ENCODE measurements at regions not wholly inside any gene's neighbourhood (a gene's known extent, or its start where the extent isn't known, plus 50 kb on each side); places are given as distances from the start of the nearest gene placed in this dataset.
"Not testable (repeated sequence)": the region's sequence is repeated elsewhere in the genome, so short reads cannot be mapped to it uniquely, and the experiment has no call there.

- no peaks in the 10 kb centered on the region for H3K36me3 ChIP-seq
- no peak for TF ChIP-seq CTCF (IDR thresholded peaks at IDR 0.05)
- no peak for TF ChIP-seq POLR2A (IDR thresholded peaks at IDR 0.05)
- WGBS, 2 donors, result 88 to 92% methylated on average over 16 of the region's 16 CpGs
- no peaks in the 10 kb centered on the region for H3K9me3 ChIP-seq
- intact Hi-C loops (cut with DNase I), result no loop called here
- H3K4me3 ChIP-seq (replicated peaks in 1 of 3), result no peak overlapping the region
- H3K27ac ChIP-seq, result no peak overlapping the region
- H3K27me3 ChIP-seq, result no peaks in the 10 kb centered on the region
- H3K4me1 ChIP-seq, result no peaks in the 10 kb centered on the region
- no peak for DNase-seq
Observed at GRCh38 chr13:68708336-68708908, 1399.2 kb upstream of the ATXN8OS start.

DNA sequence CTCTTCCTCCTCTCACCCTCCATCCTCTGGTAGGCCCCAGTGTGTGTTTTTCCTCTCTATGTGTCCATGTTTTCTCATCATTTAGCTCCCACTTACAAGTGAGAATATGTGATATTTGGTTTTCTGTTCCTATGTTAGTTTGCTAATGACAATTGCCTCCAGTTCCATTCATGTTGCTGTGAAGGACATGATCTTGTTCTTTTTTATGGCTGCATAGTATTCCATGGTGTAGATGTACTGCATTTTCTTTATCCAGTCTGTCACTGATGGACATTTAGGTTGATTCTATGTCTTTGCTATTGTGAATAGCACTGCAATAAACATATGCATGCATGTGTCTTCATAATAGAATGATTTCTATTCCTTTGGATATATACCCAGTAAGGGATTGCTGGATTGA is 1401.6 kb upstream of the ATXN8OS start:
- H3K4me1 ChIP-seq; H3K4me3 ChIP-seq (replicated peaks in 1 of 3); H3K27me3 ChIP-seq; intact Hi-C loops (cut with DNase I); H3K27ac ChIP-seq; H3K36me3 ChIP-seq; DNase-seq; H3K9me3 ChIP-seq: not testable (repeated sequence)

DNA sequence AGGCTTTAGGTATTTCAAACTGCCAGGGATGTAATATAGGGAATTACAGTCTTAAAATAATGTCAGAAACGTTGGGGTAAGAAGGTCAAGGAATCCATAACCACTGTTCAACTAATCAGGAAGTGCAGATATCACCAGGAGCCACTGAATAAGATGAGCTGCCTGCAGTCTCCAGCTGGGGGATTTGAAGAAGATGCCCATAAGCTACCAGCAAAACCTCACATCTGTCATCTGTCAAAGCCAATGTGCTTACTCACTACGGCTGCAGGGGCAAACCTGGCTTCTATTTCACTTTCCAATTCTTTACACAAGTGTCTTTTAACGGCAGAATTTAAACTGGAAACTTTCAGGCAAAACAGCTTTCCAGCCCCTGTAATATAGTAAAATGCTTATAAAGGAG is 1410.1 kb upstream of the ATXN8OS start:
- 39 to 42% methylated on average over 3 of the region's 3 CpGs for WGBS, 2 donors
- Histone ChIP-seq H3K4me3 (replicated peaks in 1 of 3) (no peak overlapping the region), H3K36me3 (no peaks in the 10 kb centered on the region), H3K27me3 (no peaks in the 10 kb centered on the region), H3K27ac (no peak overlapping the region), H3K4me1 (no peaks in the 10 kb centered on the region), H3K9me3 (no peaks in the 10 kb centered on the region)
- intact Hi-C loops (cut with DNase I), result no loop called here
- no peak for DNase-seq
- TF ChIP-seq POLR2A (IDR thresholded peaks at IDR 0.05), result no peak
- no peak for TF ChIP-seq CTCF (IDR thresholded peaks at IDR 0.05)

DNA sequence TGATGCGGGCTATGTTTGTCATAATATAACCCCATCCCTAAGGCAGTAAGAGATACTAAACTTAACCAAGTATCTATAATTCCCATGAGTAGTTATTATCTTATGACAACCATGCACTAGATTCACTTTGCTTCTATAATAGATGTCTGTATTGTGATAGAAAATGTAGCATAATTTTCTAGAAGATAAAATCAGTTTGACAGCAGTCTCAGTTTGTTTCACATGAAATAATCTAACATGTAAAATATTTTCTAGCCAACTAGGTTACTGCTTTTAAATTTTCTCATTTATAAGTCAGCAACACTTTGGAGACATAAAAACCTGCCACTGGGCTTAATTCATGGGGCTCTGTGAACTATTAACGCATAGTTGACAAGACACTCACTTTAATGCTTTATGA is 1410.7 kb upstream of the ATXN8OS start:
- intact Hi-C loops (cut with DNase I), result no loop called here
- WGBS, 2 donors, result 96% methylated on average over 2 of the region's 2 CpGs
- H3K9me3 ChIP-seq, result no peaks in the 10 kb centered on the region
- H3K4me3 ChIP-seq (replicated peaks in 1 of 3), result no peak overlapping the region
- H3K4me1 ChIP-seq, result no peaks in the 10 kb centered on the region
- no peaks in the 10 kb centered on the region for H3K36me3 ChIP-seq
- no peak for DNase-seq
- TF ChIP-seq CTCF (IDR thresholded peaks at IDR 0.05) (no peak), POLR2A (IDR thresholded peaks at IDR 0.05) (no peak)
- no peaks in the 10 kb centered on the region for H3K27me3 ChIP-seq
- H3K27ac ChIP-seq, result no peak overlapping the region

- no peak for DNase-seq
- Histone ChIP-seq H3K36me3 (no peaks in the 10 kb centered on the region), H3K4me3 (replicated peaks in 1 of 3) (no peak overlapping the region), H3K9me3 (no peaks in the 10 kb centered on the region), H3K4me1 (no peaks in the 10 kb centered on the region), H3K27ac (no peak overlapping the region), H3K27me3 (no peaks in the 10 kb centered on the region)
- 85 to 91% methylated on average over 1 of the region's 1 CpG for WGBS, 2 donors
- intact Hi-C loops (cut with DNase I), result no loop called here
- TF ChIP-seq POLR2A (IDR thresholded peaks at IDR 0.05), result no peak
- TF ChIP-seq CTCF (IDR thresholded peaks at IDR 0.05), result no peak
Observed at GRCh38 chr13:68692049-68692448, 1415.6 kb upstream of the ATXN8OS start.

GRCh38 chr13:68690567-68690966 is 1417.1 kb upstream of the ATXN8OS start:
- no peak overlapping the region for H3K27ac ChIP-seq
- TF ChIP-seq CTCF (IDR thresholded peaks at IDR 0.05) (no peak), POLR2A (IDR thresholded peaks at IDR 0.05) (no peak)
- DNase-seq, result no peak
- no peaks in the 10 kb centered on the region for H3K4me1 ChIP-seq
- intact Hi-C loops (cut with DNase I), result no loop called here
- no peaks in the 10 kb centered on the region for H3K36me3 ChIP-seq
- H3K4me3 ChIP-seq (replicated peaks in 1 of 3), result no peak overlapping the region
- H3K27me3 ChIP-seq, result no peaks in the 10 kb centered on the region
- H3K9me3 ChIP-seq, result no peaks in the 10 kb centered on the region
- WGBS, 2 donors, result 53 to 58% methylated on average over 2 of the region's 2 CpGs
